ENCODE measurements at regions not wholly inside any gene's neighbourhood (a gene's known extent, or its start where the extent isn't known, plus 50 kb on each side); places are given as distances from the start of the nearest gene placed in this dataset.

GRCh38 chr12:5217936-5218335, 174.3 kb downstream of the KCNA5 start:
- Histone ChIP-seq H3K4me1 (no peaks in the 10 kb centered on the region), H3K9me3 (no peaks in the 10 kb centered on the region), H3K4me3 (ENCODE audit: low read depth, low read length) (no peak overlapping the region), H3K36me3 (ENCODE audit: control insufficient read depth, insufficient read depth, low read length) (no peaks in the 10 kb centered on the region), H3K27me3 (replicated peaks; ENCODE audit: control insufficient read depth, insufficient read depth, low read length) (no peaks in the 10 kb centered on the region)
- Mint-ChIP-seq H3K36me3 (ENCODE audit: insufficient read depth, unreplicated experiment) (no peaks in the 10 kb centered on the region), H3K27ac (ENCODE audit: unreplicated experiment) (no peak overlapping the region), H3K27me3 (ENCODE audit: insufficient read depth, unreplicated experiment) (no peaks in the 10 kb centered on the region), H3K9me3 (ENCODE audit: unreplicated experiment) (no peaks in the 10 kb centered on the region), H3K4me1 (ENCODE audit: low read depth, unreplicated experiment) (peaks cover 17% of the 10 kb centered on the region), H3K4me3 (ENCODE audit: unreplicated experiment) (no peak overlapping the region)
- POLR2A ChIA-PET, result no interaction called here
- intact Hi-C loops (cut with micrococcal nuclease; ENCODE audit: unreplicated experiment), result no loop called here
- CTCF ChIA-PET, result no interaction called here
- no peak for DNase-seq
- TF ChIP-seq CTCF (IDR thresholded peaks at IDR 0.05; ENCODE audit: insufficient read depth in 1 of 2, low read depth in 1 of 2, low read length in 1 of 2, severe bottlenecking in 1 of 2, unreplicated experiment in 1 of 2), result no peak
- no TSS peak for BruUV-seq (replicated peaks)

GRCh38 chr12:5220099-5220498, 176.4 kb downstream of the KCNA5 start:
- no peak for DNase-seq
- Mint-ChIP-seq H3K27ac (ENCODE audit: unreplicated experiment) (no peak overlapping the region), H3K27me3 (ENCODE audit: insufficient read depth, unreplicated experiment) (no peaks in the 10 kb centered on the region), H3K36me3 (ENCODE audit: insufficient read depth, unreplicated experiment) (no peaks in the 10 kb centered on the region), H3K4me3 (ENCODE audit: unreplicated experiment) (no peak overlapping the region), H3K9me3 (ENCODE audit: unreplicated experiment) (no peaks in the 10 kb centered on the region), H3K4me1 (ENCODE audit: low read depth, unreplicated experiment) (peaks cover 8% of the 10 kb centered on the region)
- intact Hi-C loops (cut with micrococcal nuclease; ENCODE audit: unreplicated experiment), result no loop called here
- Histone ChIP-seq H3K9me3 (no peaks in the 10 kb centered on the region), H3K36me3 (ENCODE audit: control insufficient read depth, insufficient read depth, low read length) (no peaks in the 10 kb centered on the region), H3K27me3 (replicated peaks; ENCODE audit: control insufficient read depth, insufficient read depth, low read length) (no peaks in the 10 kb centered on the region), H3K4me3 (ENCODE audit: low read depth, low read length) (no peak overlapping the region), H3K4me1 (no peaks in the 10 kb centered on the region)
- TF ChIP-seq CTCF (IDR thresholded peaks at IDR 0.05; ENCODE audit: insufficient read depth in 1 of 2, low read depth in 1 of 2, low read length in 1 of 2, severe bottlenecking in 1 of 2, unreplicated experiment in 1 of 2), result no peak
- no TSS peak for BruUV-seq (replicated peaks)
- CTCF ChIA-PET, result no interaction called here
- POLR2A ChIA-PET, result no interaction called here

- intact Hi-C loops (cut with micrococcal nuclease; ENCODE audit: unreplicated experiment), result no loop called here
- Histone ChIP-seq H3K9me3 (no peaks in the 10 kb centered on the region), H3K36me3 (ENCODE audit: control insufficient read depth, insufficient read depth, low read length) (no peaks in the 10 kb centered on the region), H3K4me1 (no peaks in the 10 kb centered on the region), H3K27me3 (replicated peaks; ENCODE audit: control insufficient read depth, insufficient read depth, low read length) (no peaks in the 10 kb centered on the region), H3K4me3 (ENCODE audit: low read depth, low read length) (no peak overlapping the region)
- ChIA-PET CTCF (interaction anchor here (0.6 kb wide), 1 partner anchor 20 kb away, joined by 6 read pairs; no protein-coding TSS in a partner anchor), POLR2A (interaction anchor here (0.6 kb wide), 1 partner anchor 11 kb away, joined by 3 read pairs; no protein-coding TSS in a partner anchor)
- Mint-ChIP-seq H3K36me3 (ENCODE audit: insufficient read depth, unreplicated experiment) (no peaks in the 10 kb centered on the region), H3K27me3 (ENCODE audit: insufficient read depth, unreplicated experiment) (no peaks in the 10 kb centered on the region), H3K4me3 (ENCODE audit: unreplicated experiment) (no peak overlapping the region), H3K27ac (ENCODE audit: unreplicated experiment) (no peak overlapping the region), H3K4me1 (ENCODE audit: low read depth, unreplicated experiment) (peaks cover 8% of the 10 kb centered on the region), H3K9me3 (ENCODE audit: unreplicated experiment) (no peaks in the 10 kb centered on the region)
- no TSS peak for BruUV-seq (replicated peaks)
- no peak for DNase-seq
- TF ChIP-seq CTCF (IDR thresholded peaks at IDR 0.05; ENCODE audit: insufficient read depth in 1 of 2, low read depth in 1 of 2, low read length in 1 of 2, severe bottlenecking in 1 of 2, unreplicated experiment in 1 of 2), result no peak
These were observed 177.2 kb downstream of the KCNA5 start for GRCh38 chr12:5220835-5221234.
